B cell (primary cell): ENCODE measurements at regions not wholly inside any gene's neighbourhood (a gene's known extent, or its start where the extent isn't known, plus 50 kb on each side); places are given as distances from the start of the nearest gene placed in this dataset.

ENCODE experiments used
- ATAC-seq: fragments of 200-7000 bp; cut with Tn5 transposase; one replicate; pipeline ENCODE4 v1.10.0; 2021; ENCODE audit warnings: low read depth, mild to moderate bottlenecking, moderate number of reproducible peaks, moderate library complexity
- CTCF ChIA-PET: fragments of 350-600 bp; sonication (Branson Sonifier 250); formaldehyde crosslinking; loops from one replicate; lab custom pipeline; 2021; ENCODE audit warnings: antibody characterized with exemption, inconsistent platforms; lab: Charles Lee
- POLR2A ChIA-PET: fragments of 350-600 bp; sonication (Branson Sonifier 250); formaldehyde crosslinking; loops from one replicate; lab custom pipeline; 2021; ENCODE audit warnings: antibody characterized with exemption; lab: Charles Lee
- DNase-seq: peaks from one replicate; pipeline ENCODE4 v3.0.0; 2013
- H2AFZ ChIP-seq: 2 replicates; pipeline ENCODE4 v1.6.1; 2012; ENCODE audit warnings: mild to moderate bottlenecking, low read depth, low read length; ENCODE audit not compliant: insufficient read depth, poor library complexity, severe bottlenecking
- H3K27ac ChIP-seq, 2 donors: 1 replicate in 1 of 2; 2 replicates in 1 of 2; pipeline ENCODE4 v1.5.1; 2012 to 2013; ENCODE audit warnings: low read length in 2 of 2, mild to moderate bottlenecking in 2 of 2, moderate library complexity in 1 of 2
- H3K27me3 ChIP-seq, 4 experiments: fragments of 200-600 bp in 1 of 4; sonication (generic) in 1 of 4; replicated peaks in 1 of 4; 1 replicate in 2 of 4; 2 replicates in 2 of 4; pipeline versions ENCODE4 v1.6.1 to v1.7.0; 2013 to 2016; ENCODE audit warnings: low read length in 3 of 4, mild to moderate bottlenecking in 2 of 4, mixed read lengths in 1 of 4, moderate library complexity in 1 of 4; ENCODE audit not compliant: insufficient read depth in 4 of 4, control insufficient read depth in 3 of 4; ENCODE audit errors: control extremely low read depth in 1 of 4
- H3K36me3 ChIP-seq, 2 experiments: replicated peaks in 1 of 2; 1 replicate in 1 of 2; 2 replicates in 1 of 2; pipeline versions ENCODE4 v1.6.1 to v1.7.1; 2013; ENCODE audit warnings: low read length in 1 of 2; ENCODE audit not compliant: insufficient read depth in 2 of 2, control insufficient read depth in 1 of 2; ENCODE audit errors: control extremely low read depth in 1 of 2, extremely low read depth in 1 of 2
- H3K4me1 ChIP-seq, 2 donors: fragments of 200-600 bp in 1 of 2; sonication (generic) in 1 of 2; 1 replicate in 1 of 2; 2 replicates in 1 of 2; pipeline versions ENCODE4 v1.5.1 to v1.6.1; 2013 to 2017; ENCODE audit warnings: low read length in 2 of 2; ENCODE audit not compliant: control insufficient read depth in 2 of 2, insufficient read depth in 2 of 2
- H3K4me2 ChIP-seq: replicated peaks from 2 replicates; pipeline ENCODE3; 2012; ENCODE audit warnings: mild to moderate bottlenecking, low read depth, low read length; ENCODE audit not compliant: poor library complexity, severe bottlenecking
- H3K4me3 ChIP-seq, 5 experiments: fragments of 200-600 bp in 1 of 5; sonication (generic) in 1 of 5; 1 replicate in 3 of 5; 2 replicates in 2 of 5; pipeline versions ENCODE4 v1.5.1 to v1.7.0; 2011 to 2016; ENCODE audit warnings: low read length in 4 of 5, mild to moderate bottlenecking in 4 of 5, low read depth in 2 of 5, control low read depth in 1 of 5, moderate library complexity in 1 of 5; ENCODE audit not compliant: insufficient read depth in 1 of 5; ENCODE audit errors: control extremely low read depth in 1 of 5, extremely low read depth in 1 of 5
- H3K79me2 ChIP-seq: fragments of 200-600 bp; sonication (generic); one replicate; pipeline ENCODE4 v1.6.0; 2016; ENCODE audit warnings: low read length; ENCODE audit not compliant: control insufficient read depth, insufficient read depth
- H3K9ac ChIP-seq: fragments of 200-600 bp; sonication (generic); 2 replicates; pipeline ENCODE4 v1.6.1; 2017; ENCODE audit warnings: mild to moderate bottlenecking, low read length, moderate library complexity
- H3K9me3 ChIP-seq, 3 donors: one replicate each; pipeline versions ENCODE4 v1.6.1 to v1.7.1; 2013; ENCODE audit warnings: low read length in 2 of 3; ENCODE audit not compliant: control insufficient read depth in 2 of 3, insufficient read depth in 1 of 3; ENCODE audit errors: control extremely low read depth in 1 of 3
- H4K20me1 ChIP-seq: 2 replicates; pipeline ENCODE4 v1.6.0; 2012; ENCODE audit warnings: mild to moderate bottlenecking, low read length; ENCODE audit not compliant: insufficient read depth, control insufficient read depth, poor library complexity, severe bottlenecking
- H3K27ac Mint-ChIP-seq: one replicate; pipeline ENCODE4 v1.8.0; 2021; ENCODE audit warnings: mixed read lengths
- H3K27me3 Mint-ChIP-seq: one replicate; pipeline ENCODE4 v1.8.0; 2021; ENCODE audit warnings: mixed read lengths
- H3K4me1 Mint-ChIP-seq: one replicate; pipeline ENCODE4 v1.8.0; 2021; ENCODE audit warnings: mixed read lengths
- H3K4me3 Mint-ChIP-seq: one replicate; pipeline ENCODE4 v1.8.0; 2021; ENCODE audit warnings: mixed read lengths
- H3K9me3 Mint-ChIP-seq: one replicate; pipeline ENCODE4 v1.8.0; 2022; ENCODE audit warnings: mixed read lengths; ENCODE audit not compliant: insufficient read depth
- EZH2 ChIP-seq: IDR thresholded peaks from 2 replicates; pipeline ENCODE4 v1.6.1; 2012; ENCODE audit warnings: borderline replicate concordance, low read depth, mild to moderate bottlenecking, moderate library complexity, low read length; ENCODE audit not compliant: insufficient read depth, poor library complexity, severe bottlenecking
- WGBS: methylation state at CpG from one replicate; pipeline ENCODE4 v1.1.5; 2013; ENCODE audit warnings: missing lambda C conversion rate; ENCODE audit not compliant: insufficient coverage; 5-methylcytosine and 5-hydroxymethylcytosine counted together
- intact Hi-C: fragments of 100-400 bp; cut with micrococcal nuclease; formaldehyde crosslinking; loops from one replicate; pipeline ENCODE4 v1.10.0; 2022
- TF ChIP-seq, protein P1 (sequence below): fragments of 200-600 bp; IDR thresholded peaks from one replicate; pipeline ENCODE4 v1.8.0; 2022; ENCODE audit warnings: antibody characterized with exemption, mild to moderate bottlenecking

DNA sequence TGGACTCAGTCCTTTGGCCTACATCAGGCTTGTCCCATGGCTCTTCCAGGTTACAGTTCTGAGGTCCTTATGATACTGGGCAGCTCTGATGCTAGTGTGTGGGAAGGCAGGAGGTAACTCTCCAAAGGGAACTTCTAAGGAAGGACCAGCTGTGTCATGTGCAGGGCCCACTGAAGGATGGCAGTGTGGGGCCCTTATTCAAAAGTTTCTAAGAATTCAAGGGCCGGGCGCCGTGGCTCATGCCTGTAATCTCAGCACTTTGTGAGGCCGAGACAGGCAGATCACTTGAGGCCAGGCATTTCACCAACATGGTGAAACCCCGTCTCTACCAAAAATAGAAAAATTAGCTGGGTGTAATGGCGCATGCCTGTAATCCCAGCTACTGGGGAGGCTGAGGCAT lies 254.2 kb upstream of the HABP2 start:
- Histone ChIP-seq H3K36me3 (no peaks in the 10 kb centered on the region), H2AFZ (no peak overlapping the region), H3K9me3 (peaks cover 0 to 5% (median 0%) of the 10 kb centered on the region in 3 donors), H3K79me2 (no peaks in the 10 kb centered on the region), H3K27ac (no peak overlapping the region), H3K27me3 (no peaks in the 10 kb centered on the region), H3K4me1 (peaks cover 0 to 10% of the 10 kb centered on the region in 2 donors), H3K4me2 (no peak overlapping the region), H3K4me3 (no peak overlapping the region), H3K9ac (no peak overlapping the region), H4K20me1 (no peaks in the 10 kb centered on the region)
- intact Hi-C loops: no loop called here
- no peak overlapping the region for H3K27ac Mint-ChIP-seq
- CTCF ChIA-PET: no interaction called here
- H3K4me1 Mint-ChIP-seq: peaks cover 6% of the 10 kb centered on the region
- H3K27me3 Mint-ChIP-seq: no peaks in the 10 kb centered on the region
- DNase-seq: no peak
- TF ChIP-seq, protein P1, sequence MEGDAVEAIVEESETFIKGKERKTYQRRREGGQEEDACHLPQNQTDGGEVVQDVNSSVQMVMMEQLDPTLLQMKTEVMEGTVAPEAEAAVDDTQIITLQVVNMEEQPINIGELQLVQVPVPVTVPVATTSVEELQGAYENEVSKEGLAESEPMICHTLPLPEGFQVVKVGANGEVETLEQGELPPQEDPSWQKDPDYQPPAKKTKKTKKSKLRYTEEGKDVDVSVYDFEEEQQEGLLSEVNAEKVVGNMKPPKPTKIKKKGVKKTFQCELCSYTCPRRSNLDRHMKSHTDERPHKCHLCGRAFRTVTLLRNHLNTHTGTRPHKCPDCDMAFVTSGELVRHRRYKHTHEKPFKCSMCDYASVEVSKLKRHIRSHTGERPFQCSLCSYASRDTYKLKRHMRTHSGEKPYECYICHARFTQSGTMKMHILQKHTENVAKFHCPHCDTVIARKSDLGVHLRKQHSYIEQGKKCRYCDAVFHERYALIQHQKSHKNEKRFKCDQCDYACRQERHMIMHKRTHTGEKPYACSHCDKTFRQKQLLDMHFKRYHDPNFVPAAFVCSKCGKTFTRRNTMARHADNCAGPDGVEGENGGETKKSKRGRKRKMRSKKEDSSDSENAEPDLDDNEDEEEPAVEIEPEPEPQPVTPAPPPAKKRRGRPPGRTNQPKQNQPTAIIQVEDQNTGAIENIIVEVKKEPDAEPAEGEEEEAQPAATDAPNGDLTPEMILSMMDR: no peak
- TF ChIP-seq EZH2: no peak
- POLR2A ChIA-PET: no interaction called here
- H3K4me3 Mint-ChIP-seq: no peak overlapping the region
- ATAC-seq: no peak
- no peaks in the 10 kb centered on the region for H3K9me3 Mint-ChIP-seq
- WGBS: 83% methylated on average over 1 of the region's 6 CpGs

DNA sequence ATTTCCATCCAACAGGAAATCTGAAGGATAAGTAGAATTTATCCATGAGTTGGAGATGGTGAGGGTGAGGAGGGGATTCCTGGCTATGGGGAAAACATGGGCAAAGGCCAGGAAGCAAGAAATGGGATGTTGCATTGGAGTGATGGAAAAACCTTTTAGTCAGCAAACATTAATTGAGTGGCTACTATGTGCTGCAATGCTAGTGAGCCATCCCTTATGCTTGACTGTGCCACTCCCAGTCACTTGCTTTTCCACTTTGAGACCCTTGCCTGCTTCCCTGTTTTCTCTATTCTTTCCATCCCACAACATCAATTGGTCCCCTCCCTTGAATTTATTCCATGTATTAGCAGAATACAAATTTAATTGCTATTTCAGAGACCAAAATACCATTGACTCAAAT lies 252.7 kb upstream of the HABP2 start:
- no peak for ATAC-seq

More for the DNA sequence above, 252.7 kb upstream of the HABP2 start:
- POLR2A ChIA-PET: no interaction called here
- no peak overlapping the region for H3K27ac ChIP-seq
- no peaks in the 10 kb centered on the region for H3K27me3 Mint-ChIP-seq
- no peak for DNase-seq
- CTCF ChIA-PET: no interaction called here
- H3K4me3 Mint-ChIP-seq: no peak overlapping the region
- H3K27ac Mint-ChIP-seq: no peak overlapping the region
- no peaks in the 10 kb centered on the region for H3K27me3 ChIP-seq
- H3K36me3 ChIP-seq: no peaks in the 10 kb centered on the region
- TF ChIP-seq EZH2: no peak
- TF ChIP-seq, protein P1: no peak
- H2AFZ ChIP-seq: peak overlapping the region; percentile 18
- no peak overlapping the region for H3K9ac ChIP-seq
- H3K4me1 ChIP-seq: peaks cover 0 to 10% of the 10 kb centered on the region in 2 donors
- H3K9me3 ChIP-seq: peaks cover 0 to 5% (median 0%) of the 10 kb centered on the region in 3 donors
- peaks cover 6% of the 10 kb centered on the region for H3K4me1 Mint-ChIP-seq
- H3K79me2 ChIP-seq: no peaks in the 10 kb centered on the region
- peak overlapping the region; percentile 9 for H3K4me2 ChIP-seq
- intact Hi-C loops: no loop called here
- no peaks in the 10 kb centered on the region for H4K20me1 ChIP-seq
- H3K4me3 ChIP-seq: no peak overlapping the region
- H3K9me3 Mint-ChIP-seq: no peaks in the 10 kb centered on the region
